Thyroid gland (tissue), 4 donors: ENCODE measurements at regions not wholly inside any gene's neighbourhood (a gene's known extent, or its start where the extent isn't known, plus 50 kb on each side); places are given as distances from the start of the nearest gene placed in this dataset.

Experiments
- CTCF ChIP-seq, 6 experiments: fragments of 200-600 bp in 3 of 6; fragments of 450-650 bp in 3 of 6; sonication (generic) in 3 of 6; IDR thresholded peaks; one replicate each; pipeline ENCODE4 v1.5.1; 2016 to 2019; ENCODE audit warnings: antibody characterized with exemption in 6 of 6, mild to moderate bottlenecking in 2 of 6, inconsistent platforms in 1 of 6, moderate library complexity in 1 of 6
- POLR2A ChIP-seq, 2 donors: fragments of 450-650 bp; IDR thresholded peaks; one replicate each; pipeline ENCODE4 v1.6.1; 2017; ENCODE audit warnings: antibody characterized with exemption in 2 of 2, mild to moderate bottlenecking in 2 of 2, moderate library complexity in 1 of 2

GRCh38 chr4:28831867-28832266, 1888.3 kb upstream of the PCDH7 start:
- TF ChIP-seq CTCF (IDR thresholded peaks at IDR 0.05): no peak
- no peak for TF ChIP-seq POLR2A (IDR thresholded peaks at IDR 0.05)
